IPS-20b (cell line): ENCODE measurements at regions not wholly inside any gene's neighbourhood (a gene's known extent, or its start where the extent isn't known, plus 50 kb on each side); places are given as distances from the start of the nearest gene placed in this dataset.

ENCODE experiments used
- H3K27ac ChIP-seq: one replicate; pipeline ENCODE4 v1.5.1; 2013; ENCODE audit warnings: low read length
- H3K27me3 ChIP-seq: 2 replicates; pipeline ENCODE4 v1.6.1; 2013; ENCODE audit warnings: mild to moderate bottlenecking, low read length, inconsistent platforms; ENCODE audit not compliant: insufficient read depth
- H3K36me3 ChIP-seq: 2 replicates; pipeline ENCODE4 v1.6.1; 2013; ENCODE audit warnings: low read depth, mild to moderate bottlenecking, inconsistent platforms, low read length, moderate library complexity; ENCODE audit not compliant: insufficient read depth
- H3K4me1 ChIP-seq: 2 replicates; pipeline ENCODE4 v1.6.1; 2013; ENCODE audit warnings: mild to moderate bottlenecking, control low read depth, inconsistent platforms, low read length, moderate library complexity; ENCODE audit not compliant: insufficient read depth
- H3K4me3 ChIP-seq: 2 replicates; pipeline ENCODE4 v1.5.1; 2013; ENCODE audit warnings: mild to moderate bottlenecking, low read length, inconsistent platforms
- H3K9ac ChIP-seq: 2 replicates; pipeline ENCODE4 v1.6.1; 2013; ENCODE audit warnings: low read depth, mild to moderate bottlenecking, inconsistent platforms, low read length, moderate library complexity
- H3K9me3 ChIP-seq: 2 replicates; pipeline ENCODE4 v1.6.1; 2013; ENCODE audit warnings: mild to moderate bottlenecking, low read depth, low read length, inconsistent platforms; ENCODE audit not compliant: insufficient read depth

GRCh38 chr5:103356350-103357091 lies 98.0 kb downstream of the MACIR start:
- Histone ChIP-seq H3K9me3 (no peaks in the 10 kb centered on the region), H3K27me3 (no peaks in the 10 kb centered on the region), H3K9ac (no peak overlapping the region), H3K4me3 (no peak overlapping the region), H3K27ac (no peak overlapping the region), H3K36me3 (no peaks in the 10 kb centered on the region), H3K4me1 (no peaks in the 10 kb centered on the region)

- H3K9ac ChIP-seq: no peak overlapping the region
- H3K27me3 ChIP-seq: no peaks in the 10 kb centered on the region
- H3K27ac ChIP-seq: no peak overlapping the region
- no peaks in the 10 kb centered on the region for H3K9me3 ChIP-seq
- no peaks in the 10 kb centered on the region for H3K36me3 ChIP-seq
- H3K4me3 ChIP-seq: no peak overlapping the region
- H3K4me1 ChIP-seq: no peaks in the 10 kb centered on the region
Observed at GRCh38 chr5:103355579-103355978, 97.0 kb downstream of the MACIR start.

- H3K9ac ChIP-seq: no peak overlapping the region
- H3K4me3 ChIP-seq: no peak overlapping the region
- no peaks in the 10 kb centered on the region for H3K4me1 ChIP-seq
- no peaks in the 10 kb centered on the region for H3K36me3 ChIP-seq
- H3K9me3 ChIP-seq: no peaks in the 10 kb centered on the region
- H3K27ac ChIP-seq: no peak overlapping the region
- H3K27me3 ChIP-seq: no peaks in the 10 kb centered on the region
Observed at GRCh38 chr5:103354446-103354845, 95.9 kb downstream of the MACIR start.

- no peak overlapping the region for H3K4me3 ChIP-seq
- H3K27ac ChIP-seq: no peak overlapping the region
- H3K27me3 ChIP-seq: no peaks in the 10 kb centered on the region
- no peaks in the 10 kb centered on the region for H3K36me3 ChIP-seq
- no peaks in the 10 kb centered on the region for H3K4me1 ChIP-seq
- no peaks in the 10 kb centered on the region for H3K9me3 ChIP-seq
- H3K9ac ChIP-seq: no peak overlapping the region
Observed at GRCh38 chr5:103353581-103353980, 95.0 kb downstream of the MACIR start.

GRCh38 chr5:103347716-103348423 lies 89.3 kb downstream of the MACIR start:
- no peaks in the 10 kb centered on the region for H3K27me3 ChIP-seq
- no peaks in the 10 kb centered on the region for H3K36me3 ChIP-seq
- H3K4me3 ChIP-seq: no peak overlapping the region
- no peak overlapping the region for H3K27ac ChIP-seq
- H3K9me3 ChIP-seq: no peaks in the 10 kb centered on the region
- peaks cover 14% of the 10 kb centered on the region for H3K4me1 ChIP-seq
- H3K9ac ChIP-seq: no peak overlapping the region

- no peak overlapping the region for H3K27ac ChIP-seq
- H3K9ac ChIP-seq: no peak overlapping the region
- no peaks in the 10 kb centered on the region for H3K9me3 ChIP-seq
- peaks cover 14% of the 10 kb centered on the region for H3K4me1 ChIP-seq
- no peaks in the 10 kb centered on the region for H3K36me3 ChIP-seq
- no peaks in the 10 kb centered on the region for H3K27me3 ChIP-seq
- H3K4me3 ChIP-seq: peak overlapping the region; percentile 11; the same call in 1 of the 2 replicates
Observed at GRCh38 chr5:103346162-103346748, 87.7 kb downstream of the MACIR start.

- H3K4me1 ChIP-seq: peaks cover 14% of the 10 kb centered on the region
- no peaks in the 10 kb centered on the region for H3K9me3 ChIP-seq
- H3K27me3 ChIP-seq: no peaks in the 10 kb centered on the region
- H3K27ac ChIP-seq: no peak overlapping the region
- no peak overlapping the region for H3K4me3 ChIP-seq
- no peak overlapping the region for H3K9ac ChIP-seq
- H3K36me3 ChIP-seq: no peaks in the 10 kb centered on the region
Observed at GRCh38 chr5:103345461-103345860, 86.9 kb downstream of the MACIR start.

GRCh38 chr5:103340717-103341388 lies 82.3 kb downstream of the MACIR start:
- H3K36me3 ChIP-seq: no peaks in the 10 kb centered on the region
- no peaks in the 10 kb centered on the region for H3K9me3 ChIP-seq
- no peaks in the 10 kb centered on the region for H3K27me3 ChIP-seq
- H3K9ac ChIP-seq: no peak overlapping the region
- no peak overlapping the region for H3K27ac ChIP-seq
- H3K4me1 ChIP-seq: peaks cover 2% of the 10 kb centered on the region; the same call in 1 of the 2 replicates
- H3K4me3 ChIP-seq: no peak overlapping the region

- Histone ChIP-seq H3K9ac (no peak overlapping the region), H3K4me3 (no peak overlapping the region), H3K36me3 (no peaks in the 10 kb centered on the region), H3K9me3 (no peaks in the 10 kb centered on the region), H3K27ac (no peak overlapping the region), H3K27me3 (no peaks in the 10 kb centered on the region), H3K4me1 (no peaks in the 10 kb centered on the region)
Observed at GRCh38 chr5:103340132-103340531, 81.6 kb downstream of the MACIR start.

GRCh38 chr5:103336941-103337340 lies 78.4 kb downstream of the MACIR start:
- Histone ChIP-seq H3K36me3 (no peaks in the 10 kb centered on the region), H3K4me3 (no peak overlapping the region), H3K9ac (no peak overlapping the region), H3K27me3 (no peaks in the 10 kb centered on the region), H3K4me1 (no peaks in the 10 kb centered on the region), H3K27ac (no peak overlapping the region), H3K9me3 (no peaks in the 10 kb centered on the region)

- Histone ChIP-seq H3K4me3 (no peak overlapping the region), H3K4me1 (no peaks in the 10 kb centered on the region), H3K36me3 (no peaks in the 10 kb centered on the region), H3K27me3 (no peaks in the 10 kb centered on the region), H3K9me3 (no peaks in the 10 kb centered on the region), H3K27ac (no peak overlapping the region), H3K9ac (no peak overlapping the region)
Observed at GRCh38 chr5:103333376-103333775, 74.8 kb downstream of the MACIR start.
